GM12872 (cell line): ENCODE measurements at regions not wholly inside any gene's neighbourhood (a gene's known extent, or its start where the extent isn't known, plus 50 kb on each side); places are given as distances from the start of the nearest gene placed in this dataset.
A peak's percentile ranks its signal among the peaks of the same experiment; 100 is the strongest.

Experiments
- TF ChIP-seq, protein P1 (sequence below): IDR thresholded peaks from 3 replicates; pipeline ENCODE4 v1.5.1; 2011; ENCODE audit warnings: low read depth, mild to moderate bottlenecking, low read length, moderate library complexity; ENCODE audit not compliant: insufficient read depth

DNA sequence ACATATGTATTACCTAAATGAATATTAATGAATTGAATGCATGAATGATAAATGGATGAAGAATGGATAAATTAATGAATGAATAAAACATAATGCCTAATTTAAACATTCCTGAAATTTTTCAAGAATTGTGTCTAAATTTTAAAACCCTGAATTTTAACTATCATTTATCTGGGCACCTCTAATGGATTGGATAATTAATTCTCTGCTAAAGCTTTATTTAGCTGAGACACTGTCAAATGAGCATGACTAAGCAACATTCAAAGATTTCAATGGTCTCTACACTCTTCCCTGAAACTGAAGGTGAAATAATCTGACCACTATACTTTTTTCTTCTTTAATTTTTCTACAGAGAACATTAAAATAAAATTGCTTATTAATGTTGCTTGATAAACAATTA, 1197.7 kb downstream of the C4orf33 start:
- TF ChIP-seq, protein P1, sequence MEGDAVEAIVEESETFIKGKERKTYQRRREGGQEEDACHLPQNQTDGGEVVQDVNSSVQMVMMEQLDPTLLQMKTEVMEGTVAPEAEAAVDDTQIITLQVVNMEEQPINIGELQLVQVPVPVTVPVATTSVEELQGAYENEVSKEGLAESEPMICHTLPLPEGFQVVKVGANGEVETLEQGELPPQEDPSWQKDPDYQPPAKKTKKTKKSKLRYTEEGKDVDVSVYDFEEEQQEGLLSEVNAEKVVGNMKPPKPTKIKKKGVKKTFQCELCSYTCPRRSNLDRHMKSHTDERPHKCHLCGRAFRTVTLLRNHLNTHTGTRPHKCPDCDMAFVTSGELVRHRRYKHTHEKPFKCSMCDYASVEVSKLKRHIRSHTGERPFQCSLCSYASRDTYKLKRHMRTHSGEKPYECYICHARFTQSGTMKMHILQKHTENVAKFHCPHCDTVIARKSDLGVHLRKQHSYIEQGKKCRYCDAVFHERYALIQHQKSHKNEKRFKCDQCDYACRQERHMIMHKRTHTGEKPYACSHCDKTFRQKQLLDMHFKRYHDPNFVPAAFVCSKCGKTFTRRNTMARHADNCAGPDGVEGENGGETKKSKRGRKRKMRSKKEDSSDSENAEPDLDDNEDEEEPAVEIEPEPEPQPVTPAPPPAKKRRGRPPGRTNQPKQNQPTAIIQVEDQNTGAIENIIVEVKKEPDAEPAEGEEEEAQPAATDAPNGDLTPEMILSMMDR, result no peak

DNA sequence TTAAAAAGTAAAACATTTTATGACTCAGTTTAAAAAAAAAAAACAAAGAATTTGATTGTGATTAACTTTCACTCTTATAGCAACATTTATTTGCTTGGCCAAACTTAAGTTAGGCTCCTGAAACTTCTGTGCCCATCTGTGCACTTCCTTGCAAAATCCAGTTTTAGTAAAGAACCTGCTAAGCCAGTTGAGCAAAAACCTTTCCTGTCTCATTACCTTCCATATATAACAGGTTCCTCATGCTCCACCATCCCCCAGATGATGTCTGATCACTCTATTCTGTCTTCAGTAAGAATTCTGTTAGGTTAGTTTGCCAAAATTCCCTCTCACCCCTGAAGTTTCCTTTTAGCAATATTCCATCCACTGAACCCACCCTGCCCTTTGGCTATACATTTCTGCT, 1200.5 kb downstream of the C4orf33 start:
- TF ChIP-seq, protein P1, result no peak

DNA sequence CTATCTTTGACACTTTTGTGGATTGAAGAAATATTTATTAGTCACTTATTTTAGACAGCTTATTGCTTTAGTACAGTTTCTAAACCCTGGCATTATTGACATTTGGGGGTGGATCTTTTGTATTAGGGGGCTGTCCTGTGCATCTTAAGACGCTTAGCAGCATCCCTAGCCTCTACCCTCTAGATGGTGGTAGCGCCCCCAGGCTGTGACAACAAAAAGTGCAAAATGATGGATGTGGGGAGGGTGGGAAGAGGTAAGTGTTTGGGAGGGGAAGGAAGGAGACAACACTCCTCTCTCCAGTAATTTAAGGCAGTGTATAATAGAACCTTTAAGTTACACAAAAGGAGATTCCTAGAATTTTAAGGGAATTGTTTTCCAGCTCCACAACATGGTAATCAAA, 1210.6 kb downstream of the C4orf33 start:
- TF ChIP-seq, protein P1, result peak; percentile 40; the same call in 2 of the 3 replicates

DNA sequence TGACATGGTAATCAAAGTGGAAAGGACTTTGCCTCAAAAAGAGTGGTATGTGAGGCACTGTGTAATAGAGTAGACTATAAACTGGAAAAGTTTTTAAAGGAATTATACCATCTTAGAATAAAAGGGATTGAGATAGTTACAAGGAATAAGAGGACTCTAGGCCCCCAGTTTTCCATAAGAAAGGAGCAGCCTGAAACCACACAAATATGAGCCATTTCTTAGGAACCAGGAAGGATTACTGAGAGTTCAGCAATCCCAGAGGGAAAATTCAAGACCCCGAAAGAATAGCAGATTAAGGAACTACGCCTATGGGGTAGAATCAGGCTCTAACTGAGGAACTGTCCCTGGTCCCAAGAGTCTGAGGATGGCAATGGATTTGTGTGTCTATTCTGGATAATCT, 1213.3 kb downstream of the C4orf33 start:
- TF ChIP-seq, protein P1, result no peak

DNA sequence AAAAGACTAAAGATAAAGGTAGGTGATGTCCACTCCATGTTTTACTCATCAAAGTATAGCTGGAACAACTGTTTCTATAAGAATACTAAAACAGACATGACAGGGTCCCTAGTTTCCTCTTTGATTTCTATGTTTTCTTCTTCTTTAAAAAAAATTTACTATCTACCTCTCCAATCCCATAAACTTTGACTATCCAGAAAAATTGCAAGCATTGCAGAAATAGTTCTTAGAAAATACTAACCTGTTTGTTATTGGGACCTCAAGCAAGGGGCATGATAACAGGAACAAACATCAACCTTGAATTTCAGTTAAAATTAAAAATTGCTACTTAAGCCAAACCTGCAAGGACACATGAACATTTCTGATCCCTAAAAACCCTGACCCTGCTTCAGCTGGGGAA, 1226.5 kb downstream of the C4orf33 start:
- TF ChIP-seq, protein P1, result no peak

DNA sequence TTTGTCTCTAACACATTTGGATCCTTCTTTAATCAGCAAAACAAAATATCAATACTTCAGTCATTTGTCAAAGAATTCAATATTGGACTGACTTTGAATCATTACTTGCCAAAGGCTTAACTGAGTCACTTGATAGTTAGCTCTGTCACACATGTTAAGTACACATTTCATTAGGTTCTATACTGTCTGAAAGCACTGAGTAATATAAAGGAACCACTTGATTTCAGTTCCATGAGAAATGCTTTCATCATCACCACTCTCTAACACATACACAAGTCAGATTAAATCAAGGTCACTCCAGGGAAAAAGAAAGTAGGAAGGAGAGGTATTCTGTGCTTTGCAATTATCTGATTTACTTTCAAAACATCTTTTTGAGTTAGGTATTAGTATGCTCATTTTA, 1233.1 kb downstream of the C4orf33 start:
- TF ChIP-seq, protein P1, result no peak

DNA sequence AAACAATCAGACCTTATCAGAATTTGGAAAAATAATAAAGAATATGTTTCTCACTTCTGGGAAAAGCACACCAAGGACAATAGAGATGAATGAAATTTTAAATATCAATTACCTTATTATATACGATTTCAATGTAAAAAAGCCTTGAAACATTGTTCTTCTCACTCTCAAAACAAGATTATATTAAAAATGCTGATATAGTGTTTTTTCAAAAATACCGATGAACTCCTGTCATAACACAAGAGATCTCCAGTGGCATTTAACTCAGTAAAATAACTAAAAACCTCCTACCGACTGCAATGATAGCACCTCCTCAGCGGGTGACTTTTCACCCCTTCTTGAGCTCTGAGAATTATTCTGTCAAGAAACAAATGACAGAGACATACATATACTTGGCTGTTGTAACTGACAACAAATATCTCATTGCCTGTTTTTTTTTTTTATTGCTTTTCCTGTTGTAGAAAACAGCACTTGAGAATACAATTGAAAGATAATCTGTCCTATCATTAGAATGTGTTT, 1237.3 kb downstream of the C4orf33 start:
- TF ChIP-seq, protein P1, result no peak
